SK-N-SH treated with all-trans-retinoic acid at 6 μM for 48 hours (cell line): ENCODE measurements at regions not wholly inside any gene's neighbourhood (a gene's known extent, or its start where the extent isn't known, plus 50 kb on each side); places are given as distances from the start of the nearest gene placed in this dataset.

Experiments
- ATAC-seq: fragments of 200-7000 bp; cut with Tn5 transposase; 3 replicates; pipeline ENCODE4 v1.9.1; 2020; ENCODE audit warnings: mild to moderate bottlenecking, moderate library complexity
- ARNTL ChIP-seq: fragments of 450-650 bp; formaldehyde crosslinking; IDR thresholded peaks from 2 replicates; pipeline ENCODE4 v1.5.0; 2020; ENCODE audit warnings: low read depth, mild to moderate bottlenecking, moderate library complexity, borderline replicate concordance
- BACH2 ChIP-seq: fragments of 250-450 bp; sonication (Bioruptor Pico); IDR thresholded peaks from 2 replicates; pipeline ENCODE4 v1.9.0; 2021; ENCODE audit warnings: mild to moderate bottlenecking, borderline replicate concordance
- ESRRG ChIP-seq: fragments of 250-450 bp; sonication (Bioruptor Pico); IDR thresholded peaks from 2 replicates; pipeline ENCODE4 v1.6.1; 2021; ENCODE audit warnings: mild to moderate bottlenecking
- GLIS3 ChIP-seq: fragments of 250-450 bp; sonication (Bioruptor Pico); IDR thresholded peaks from 2 replicates; pipeline ENCODE4 v1.5.0; 2020; ENCODE audit warnings: mild to moderate bottlenecking, moderate library complexity
- ISL1 ChIP-seq: fragments of 250-450 bp; sonication (Bioruptor Pico); IDR thresholded peaks from 2 replicates; pipeline ENCODE4 v2.1.2; 2022; ENCODE audit warnings: mild to moderate bottlenecking, moderate library complexity
- OSR1 ChIP-seq: fragments of 250-450 bp; sonication (Bioruptor Pico); IDR thresholded peaks from 2 replicates; pipeline ENCODE4 v1.8.0; 2022; ENCODE audit warnings: moderate library complexity, mild to moderate bottlenecking, inconsistent platforms
- PPARA ChIP-seq: fragments of 250-450 bp; sonication (Bioruptor Pico); IDR thresholded peaks from 2 replicates; pipeline ENCODE4 v1.5.0; 2020; ENCODE audit warnings: mild to moderate bottlenecking, borderline replicate concordance
- RARB ChIP-seq: fragments of 250-450 bp; sonication (Bioruptor Pico); IDR thresholded peaks from 2 replicates; pipeline ENCODE4 v1.8.0; 2021; ENCODE audit warnings: mild to moderate bottlenecking, moderate library complexity
- SNAI2 ChIP-seq: fragments of 250-450 bp; sonication (Bioruptor Pico); IDR thresholded peaks from 2 replicates; pipeline ENCODE4 v1.5.0; 2020; ENCODE audit warnings: mild to moderate bottlenecking, moderate library complexity
- TCF4 ChIP-seq: fragments of 250-450 bp; sonication (Bioruptor Pico); IDR thresholded peaks from 2 replicates; pipeline ENCODE4 v1.8.0; 2021; ENCODE audit warnings: mild to moderate bottlenecking, moderate library complexity, borderline replicate concordance
- TOX ChIP-seq: fragments of 250-450 bp; sonication (Bioruptor Pico); IDR thresholded peaks from 2 replicates; pipeline ENCODE4 v1.8.0; 2021; ENCODE audit warnings: mild to moderate bottlenecking, moderate library complexity, borderline replicate concordance
- ZC3H10 ChIP-seq: fragments of 250-450 bp; sonication (Bioruptor Pico); IDR thresholded peaks from 2 replicates; pipeline ENCODE4 v1.5.1; 2021; ENCODE audit warnings: mild to moderate bottlenecking, moderate library complexity
- ZFP3 ChIP-seq: fragments of 250-450 bp; sonication (Bioruptor Pico); IDR thresholded peaks from 2 replicates; pipeline ENCODE4 v1.5.0; 2020; ENCODE audit warnings: mild to moderate bottlenecking, moderate library complexity
- ZNF565 ChIP-seq: fragments of 450-650 bp; formaldehyde crosslinking; conservative IDR thresholded peaks from 2 replicates; pipeline ENCODE4 v1.5.0; 2020; ENCODE audit warnings: low read depth, mild to moderate bottlenecking, moderate library complexity
- ZNF70 ChIP-seq: fragments of 450-650 bp; formaldehyde crosslinking; IDR thresholded peaks from 2 replicates; pipeline ENCODE4 v1.5.0; 2020; ENCODE audit warnings: mild to moderate bottlenecking, moderate library complexity
- TF ChIP-seq, protein P1 (sequence below): fragments of 250-450 bp; sonication (Bioruptor Pico); IDR thresholded peaks from 2 replicates; pipeline ENCODE4 v1.5.1; 2020; ENCODE audit warnings: low read depth, mild to moderate bottlenecking, moderate library complexity
- TF ChIP-seq, protein P2 (sequence below): fragments of 250-450 bp; sonication (Bioruptor Pico); IDR thresholded peaks from 2 replicates; pipeline ENCODE4 v1.5.1; 2021; ENCODE audit warnings: mild to moderate bottlenecking, moderate library complexity
- TF ChIP-seq, protein P3 (sequence below): fragments of 250-450 bp; sonication (Bioruptor Pico); IDR thresholded peaks from 2 replicates; pipeline ENCODE4 v1.8.0; 2021; ENCODE audit warnings: low read depth, mild to moderate bottlenecking, moderate library complexity, borderline replicate concordance
- TF ChIP-seq, protein P4 (sequence below): fragments of 250-450 bp; sonication (Bioruptor Pico); IDR thresholded peaks from 2 replicates; pipeline ENCODE4 v1.5.0; 2020; ENCODE audit warnings: mild to moderate bottlenecking, moderate library complexity
- TF ChIP-seq, protein P5 (sequence below): fragments of 250-450 bp; sonication (Bioruptor Pico); IDR thresholded peaks from 2 replicates; pipeline ENCODE4 v1.8.0; 2020; ENCODE audit warnings: mild to moderate bottlenecking, moderate library complexity, borderline replicate concordance

DNA sequence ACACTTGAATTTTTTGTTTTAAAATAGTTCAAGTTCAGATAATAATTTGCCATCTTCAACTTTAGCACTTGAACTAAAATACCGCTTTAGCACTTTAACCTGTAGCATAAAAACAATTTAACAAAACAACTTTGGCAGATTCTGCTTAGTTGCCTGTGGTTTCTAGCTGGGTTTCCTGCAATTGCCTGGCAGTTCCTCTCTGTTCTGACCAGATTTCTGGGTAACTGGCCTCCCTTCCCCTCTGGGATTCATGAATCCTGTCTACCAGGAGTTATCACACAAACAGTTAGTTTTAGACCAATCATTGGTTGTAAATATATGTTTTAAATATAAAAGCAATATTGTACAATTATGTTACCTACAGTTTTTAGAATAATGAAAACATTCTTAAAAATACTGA is 89.8 kb upstream of the HDAC9 start:
- no peak for ATAC-seq
- no peak for TF ChIP-seq OSR1
- no peak for TF ChIP-seq TCF4
- TF ChIP-seq, protein P1, sequence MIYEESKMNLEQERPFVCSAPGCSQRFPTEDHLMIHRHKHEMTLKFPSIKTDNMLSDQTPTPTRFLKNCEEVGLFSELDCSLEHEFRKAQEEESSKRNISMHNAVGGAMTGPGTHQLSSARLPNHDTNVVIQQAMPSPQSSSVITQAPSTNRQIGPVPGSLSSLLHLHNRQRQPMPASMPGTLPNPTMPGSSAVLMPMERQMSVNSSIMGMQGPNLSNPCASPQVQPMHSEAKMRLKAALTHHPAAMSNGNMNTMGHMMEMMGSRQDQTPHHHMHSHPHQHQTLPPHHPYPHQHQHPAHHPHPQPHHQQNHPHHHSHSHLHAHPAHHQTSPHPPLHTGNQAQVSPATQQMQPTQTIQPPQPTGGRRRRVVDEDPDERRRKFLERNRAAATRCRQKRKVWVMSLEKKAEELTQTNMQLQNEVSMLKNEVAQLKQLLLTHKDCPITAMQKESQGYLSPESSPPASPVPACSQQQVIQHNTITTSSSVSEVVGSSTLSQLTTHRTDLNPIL (CRISPR knock-in tag), result no peak
- TF ChIP-seq TOX, result no peak
- TF ChIP-seq ZNF565 (CRISPR knock-in tag), result no peak
- no peak for TF ChIP-seq ZC3H10
- TF ChIP-seq SNAI2 (CRISPR knock-in tag), result no peak
- TF ChIP-seq, protein P2, sequence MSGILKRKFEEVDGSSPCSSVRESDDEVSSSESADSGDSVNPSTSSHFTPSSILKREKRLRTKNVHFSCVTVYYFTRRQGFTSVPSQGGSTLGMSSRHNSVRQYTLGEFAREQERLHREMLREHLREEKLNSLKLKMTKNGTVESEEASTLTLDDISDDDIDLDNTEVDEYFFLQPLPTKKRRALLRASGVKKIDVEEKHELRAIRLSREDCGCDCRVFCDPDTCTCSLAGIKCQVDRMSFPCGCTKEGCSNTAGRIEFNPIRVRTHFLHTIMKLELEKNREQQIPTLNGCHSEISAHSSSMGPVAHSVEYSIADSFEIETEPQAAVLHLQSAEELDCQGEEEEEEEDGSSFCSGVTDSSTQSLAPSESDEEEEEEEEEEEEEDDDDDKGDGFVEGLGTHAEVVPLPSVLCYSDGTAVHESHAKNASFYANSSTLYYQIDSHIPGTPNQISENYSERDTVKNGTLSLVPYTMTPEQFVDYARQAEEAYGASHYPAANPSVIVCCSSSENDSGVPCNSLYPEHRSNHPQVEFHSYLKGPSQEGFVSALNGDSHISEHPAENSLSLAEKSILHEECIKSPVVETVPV (CRISPR knock-in tag), result no peak
- TF ChIP-seq, protein P3, sequence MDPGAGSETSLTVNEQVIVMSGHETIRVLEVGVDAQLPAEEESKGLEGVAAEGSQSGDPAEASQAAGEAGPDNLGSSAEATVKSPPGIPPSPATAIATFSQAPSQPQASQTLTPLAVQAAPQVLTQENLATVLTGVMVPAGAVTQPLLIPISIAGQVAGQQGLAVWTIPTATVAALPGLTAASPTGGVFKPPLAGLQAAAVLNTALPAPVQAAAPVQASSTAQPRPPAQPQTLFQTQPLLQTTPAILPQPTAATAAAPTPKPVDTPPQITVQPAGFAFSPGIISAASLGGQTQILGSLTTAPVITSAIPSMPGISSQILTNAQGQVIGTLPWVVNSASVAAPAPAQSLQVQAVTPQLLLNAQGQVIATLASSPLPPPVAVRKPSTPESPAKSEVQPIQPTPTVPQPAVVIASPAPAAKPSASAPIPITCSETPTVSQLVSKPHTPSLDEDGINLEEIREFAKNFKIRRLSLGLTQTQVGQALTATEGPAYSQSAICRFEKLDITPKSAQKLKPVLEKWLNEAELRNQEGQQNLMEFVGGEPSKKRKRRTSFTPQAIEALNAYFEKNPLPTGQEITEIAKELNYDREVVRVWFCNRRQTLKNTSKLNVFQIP, result no peak
- no peak for TF ChIP-seq ZNF70 (CRISPR knock-in tag)
- TF ChIP-seq, protein P4, sequence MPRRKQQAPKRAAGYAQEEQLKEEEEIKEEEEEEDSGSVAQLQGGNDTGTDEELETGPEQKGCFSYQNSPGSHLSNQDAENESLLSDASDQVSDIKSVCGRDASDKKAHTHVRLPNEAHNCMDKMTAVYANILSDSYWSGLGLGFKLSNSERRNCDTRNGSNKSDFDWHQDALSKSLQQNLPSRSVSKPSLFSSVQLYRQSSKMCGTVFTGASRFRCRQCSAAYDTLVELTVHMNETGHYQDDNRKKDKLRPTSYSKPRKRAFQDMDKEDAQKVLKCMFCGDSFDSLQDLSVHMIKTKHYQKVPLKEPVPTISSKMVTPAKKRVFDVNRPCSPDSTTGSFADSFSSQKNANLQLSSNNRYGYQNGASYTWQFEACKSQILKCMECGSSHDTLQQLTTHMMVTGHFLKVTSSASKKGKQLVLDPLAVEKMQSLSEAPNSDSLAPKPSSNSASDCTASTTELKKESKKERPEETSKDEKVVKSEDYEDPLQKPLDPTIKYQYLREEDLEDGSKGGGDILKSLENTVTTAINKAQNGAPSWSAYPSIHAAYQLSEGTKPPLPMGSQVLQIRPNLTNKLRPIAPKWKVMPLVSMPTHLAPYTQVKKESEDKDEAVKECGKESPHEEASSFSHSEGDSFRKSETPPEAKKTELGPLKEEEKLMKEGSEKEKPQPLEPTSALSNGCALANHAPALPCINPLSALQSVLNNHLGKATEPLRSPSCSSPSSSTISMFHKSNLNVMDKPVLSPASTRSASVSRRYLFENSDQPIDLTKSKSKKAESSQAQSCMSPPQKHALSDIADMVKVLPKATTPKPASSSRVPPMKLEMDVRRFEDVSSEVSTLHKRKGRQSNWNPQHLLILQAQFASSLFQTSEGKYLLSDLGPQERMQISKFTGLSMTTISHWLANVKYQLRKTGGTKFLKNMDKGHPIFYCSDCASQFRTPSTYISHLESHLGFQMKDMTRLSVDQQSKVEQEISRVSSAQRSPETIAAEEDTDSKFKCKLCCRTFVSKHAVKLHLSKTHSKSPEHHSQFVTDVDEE (CRISPR knock-in tag), result no peak
- TF ChIP-seq BACH2 (CRISPR knock-in tag), result no peak
- TF ChIP-seq RARB (CRISPR knock-in tag), result no peak
- no peak for TF ChIP-seq ISL1 (CRISPR knock-in tag)
- no peak for TF ChIP-seq ARNTL (CRISPR knock-in tag)
- no peak for TF ChIP-seq PPARA (CRISPR knock-in tag)
- no peak for TF ChIP-seq ESRRG
- TF ChIP-seq, protein P5, sequence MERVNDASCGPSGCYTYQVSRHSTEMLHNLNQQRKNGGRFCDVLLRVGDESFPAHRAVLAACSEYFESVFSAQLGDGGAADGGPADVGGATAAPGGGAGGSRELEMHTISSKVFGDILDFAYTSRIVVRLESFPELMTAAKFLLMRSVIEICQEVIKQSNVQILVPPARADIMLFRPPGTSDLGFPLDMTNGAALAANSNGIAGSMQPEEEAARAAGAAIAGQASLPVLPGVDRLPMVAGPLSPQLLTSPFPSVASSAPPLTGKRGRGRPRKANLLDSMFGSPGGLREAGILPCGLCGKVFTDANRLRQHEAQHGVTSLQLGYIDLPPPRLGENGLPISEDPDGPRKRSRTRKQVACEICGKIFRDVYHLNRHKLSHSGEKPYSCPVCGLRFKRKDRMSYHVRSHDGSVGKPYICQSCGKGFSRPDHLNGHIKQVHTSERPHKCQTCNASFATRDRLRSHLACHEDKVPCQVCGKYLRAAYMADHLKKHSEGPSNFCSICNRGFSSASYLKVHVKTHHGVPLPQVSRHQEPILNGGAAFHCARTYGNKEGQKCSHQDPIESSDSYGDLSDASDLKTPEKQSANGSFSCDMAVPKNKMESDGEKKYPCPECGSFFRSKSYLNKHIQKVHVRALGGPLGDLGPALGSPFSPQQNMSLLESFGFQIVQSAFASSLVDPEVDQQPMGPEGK (CRISPR knock-in tag), result no peak
- no peak for TF ChIP-seq GLIS3 (CRISPR knock-in tag)
- TF ChIP-seq ZFP3 (CRISPR knock-in tag), result no peak

DNA sequence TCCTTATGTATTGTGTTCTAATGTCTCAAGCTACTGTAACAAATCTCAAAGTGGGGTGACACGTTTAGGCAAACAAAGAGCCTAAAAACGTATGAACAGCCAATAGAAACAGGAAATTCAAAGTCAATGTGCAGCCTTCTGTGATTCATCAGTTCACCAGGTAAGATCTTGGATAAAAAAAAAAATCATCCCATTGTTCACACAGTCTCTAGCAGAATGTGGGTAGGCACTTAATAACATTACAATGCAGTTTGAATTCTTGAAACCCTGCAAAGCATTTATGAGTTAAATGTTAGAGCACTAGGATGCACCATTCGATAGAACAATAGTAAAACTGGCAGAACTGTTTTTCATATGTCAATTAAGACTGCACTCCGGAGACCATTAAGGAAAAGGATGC is 88.2 kb upstream of the HDAC9 start:
- ATAC-seq, result no peak
- TF ChIP-seq ZNF70 (CRISPR knock-in tag), result no peak
- TF ChIP-seq, all 23 proteins: peak for 0

DNA sequence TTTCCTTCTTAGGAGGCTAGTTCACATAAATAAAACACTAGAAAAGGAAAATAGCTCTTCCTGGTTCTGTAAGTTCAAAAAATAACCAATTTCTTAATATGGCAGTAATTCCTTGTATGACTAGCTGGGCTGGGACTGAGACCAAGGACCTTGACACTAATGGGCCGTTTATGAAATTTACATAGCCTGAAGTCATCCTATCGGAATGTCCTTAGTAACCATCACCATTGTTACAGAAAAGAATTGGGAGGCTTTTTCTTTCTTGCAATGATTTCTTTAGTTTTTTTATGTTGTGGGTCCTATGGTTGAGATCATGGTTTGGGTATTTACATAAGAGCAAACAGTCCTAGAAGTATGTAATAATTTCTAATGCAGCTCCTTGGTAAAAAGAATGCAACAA is 87.1 kb upstream of the HDAC9 start:
- TF ChIP-seq ARNTL (CRISPR knock-in tag), result no peak
- TF ChIP-seq, protein P1 (CRISPR knock-in tag), result peak; percentile 98
- peak; percentile 96 for TF ChIP-seq ISL1 (CRISPR knock-in tag)
- 0 out of 2 replicates have a peak, but pooled peaks have one; percentile 14 for TF ChIP-seq SNAI2 (CRISPR knock-in tag)
- TF ChIP-seq GLIS3 (CRISPR knock-in tag), result no peak
- TF ChIP-seq ZC3H10, result 0 out of 2 replicates have a peak, but pooled peaks have one; percentile 11
- TF ChIP-seq, protein P5 (CRISPR knock-in tag), result 0 out of 2 replicates have a peak, but pooled peaks have one; percentile 14
- peak; percentile 95 for ATAC-seq
